ENCODE measurements at regions not wholly inside any gene's neighbourhood (a gene's known extent, or its start where the extent isn't known, plus 50 kb on each side); places are given as distances from the start of the nearest gene placed in this dataset.

DNA sequence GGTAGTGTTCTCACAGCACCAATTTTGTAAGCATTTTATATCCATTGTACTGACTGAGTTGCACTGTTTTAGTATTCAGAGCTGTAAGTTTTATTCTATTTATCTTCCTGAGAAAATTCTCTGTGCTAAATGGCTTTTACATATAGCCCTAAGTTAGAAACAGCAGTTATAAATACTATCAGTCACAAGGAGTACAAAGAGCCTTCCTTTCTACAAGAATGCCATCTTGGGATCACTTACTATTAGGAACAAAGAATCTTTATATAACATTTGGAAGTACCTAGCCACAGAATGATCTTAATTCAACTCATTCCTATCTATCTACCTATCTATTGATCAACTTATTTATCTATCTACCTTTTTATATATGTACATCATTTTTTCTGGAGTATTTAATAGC is 423.9 kb upstream of the RGS18 start:
- TF ChIP-seq, protein P1, sequence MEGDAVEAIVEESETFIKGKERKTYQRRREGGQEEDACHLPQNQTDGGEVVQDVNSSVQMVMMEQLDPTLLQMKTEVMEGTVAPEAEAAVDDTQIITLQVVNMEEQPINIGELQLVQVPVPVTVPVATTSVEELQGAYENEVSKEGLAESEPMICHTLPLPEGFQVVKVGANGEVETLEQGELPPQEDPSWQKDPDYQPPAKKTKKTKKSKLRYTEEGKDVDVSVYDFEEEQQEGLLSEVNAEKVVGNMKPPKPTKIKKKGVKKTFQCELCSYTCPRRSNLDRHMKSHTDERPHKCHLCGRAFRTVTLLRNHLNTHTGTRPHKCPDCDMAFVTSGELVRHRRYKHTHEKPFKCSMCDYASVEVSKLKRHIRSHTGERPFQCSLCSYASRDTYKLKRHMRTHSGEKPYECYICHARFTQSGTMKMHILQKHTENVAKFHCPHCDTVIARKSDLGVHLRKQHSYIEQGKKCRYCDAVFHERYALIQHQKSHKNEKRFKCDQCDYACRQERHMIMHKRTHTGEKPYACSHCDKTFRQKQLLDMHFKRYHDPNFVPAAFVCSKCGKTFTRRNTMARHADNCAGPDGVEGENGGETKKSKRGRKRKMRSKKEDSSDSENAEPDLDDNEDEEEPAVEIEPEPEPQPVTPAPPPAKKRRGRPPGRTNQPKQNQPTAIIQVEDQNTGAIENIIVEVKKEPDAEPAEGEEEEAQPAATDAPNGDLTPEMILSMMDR (IDR thresholded peaks at IDR 0.05; ENCODE audit: low read depth, low read length): no peak
- TF ChIP-seq MYC (IDR thresholded peaks at IDR 0.05; ENCODE audit: low read depth, low read length) (no peak), POLR2A (IDR thresholded peaks at IDR 0.05; ENCODE audit: extremely low read depth, insufficient read length) (no peak), MAX (IDR thresholded peaks at IDR 0.05; ENCODE audit: low read depth, low read length) (no peak)

All from NB4 (cell line).